ENCODE measurements at regions not wholly inside any gene's neighbourhood (a gene's known extent, or its start where the extent isn't known, plus 50 kb on each side); places are given as distances from the start of the nearest gene placed in this dataset.

GRCh38 chr4:30801876-30802275 is 81.7 kb downstream of the PCDH7 start:
- 74% methylated on average over 2 of the region's 2 CpGs for WGBS

GRCh38 chr4:30802622-30803323 is 82.6 kb downstream of the PCDH7 start:
- no peak for TF ChIP-seq POLR2A (IDR thresholded peaks at IDR 0.05; ENCODE audit: low read depth)
- no peak for TF ChIP-seq POLR2AphosphoS5 (IDR thresholded peaks at IDR 0.05)
- TF ChIP-seq, protein P1, sequence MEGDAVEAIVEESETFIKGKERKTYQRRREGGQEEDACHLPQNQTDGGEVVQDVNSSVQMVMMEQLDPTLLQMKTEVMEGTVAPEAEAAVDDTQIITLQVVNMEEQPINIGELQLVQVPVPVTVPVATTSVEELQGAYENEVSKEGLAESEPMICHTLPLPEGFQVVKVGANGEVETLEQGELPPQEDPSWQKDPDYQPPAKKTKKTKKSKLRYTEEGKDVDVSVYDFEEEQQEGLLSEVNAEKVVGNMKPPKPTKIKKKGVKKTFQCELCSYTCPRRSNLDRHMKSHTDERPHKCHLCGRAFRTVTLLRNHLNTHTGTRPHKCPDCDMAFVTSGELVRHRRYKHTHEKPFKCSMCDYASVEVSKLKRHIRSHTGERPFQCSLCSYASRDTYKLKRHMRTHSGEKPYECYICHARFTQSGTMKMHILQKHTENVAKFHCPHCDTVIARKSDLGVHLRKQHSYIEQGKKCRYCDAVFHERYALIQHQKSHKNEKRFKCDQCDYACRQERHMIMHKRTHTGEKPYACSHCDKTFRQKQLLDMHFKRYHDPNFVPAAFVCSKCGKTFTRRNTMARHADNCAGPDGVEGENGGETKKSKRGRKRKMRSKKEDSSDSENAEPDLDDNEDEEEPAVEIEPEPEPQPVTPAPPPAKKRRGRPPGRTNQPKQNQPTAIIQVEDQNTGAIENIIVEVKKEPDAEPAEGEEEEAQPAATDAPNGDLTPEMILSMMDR (IDR thresholded peaks at IDR 0.05): no peak
- H3K9me3 ChIP-seq: no peaks in the 10 kb centered on the region
- H3K27ac ChIP-seq (replicated peaks in 1 of 4): peak overlapping the region in 1 of 4 donors; percentile 11
- H3K4me1 ChIP-seq: peaks cover 0 to 34% (median 5%) of the 10 kb centered on the region in 4 donors
- H3K4me3 ChIP-seq: no peak overlapping the region
- no peaks in the 10 kb centered on the region for H3K36me3 ChIP-seq
- H3K27me3 ChIP-seq: no peaks in the 10 kb centered on the region
- DNase-seq (ENCODE audit: extremely low spot score): no peak
- WGBS: 80% methylated on average over 3 of the region's 3 CpGs
- intact Hi-C loops (cut with DNase I): no loop called here

More at GRCh38 chr4:30801876-30802275, 81.7 kb downstream of the PCDH7 start:
- H3K36me3 ChIP-seq: no peaks in the 10 kb centered on the region
- no peaks in the 10 kb centered on the region for H3K27me3 ChIP-seq
- H3K4me1 ChIP-seq: peaks cover 0 to 27% (median 5%) of the 10 kb centered on the region in 4 donors
- no peaks in the 10 kb centered on the region for H3K9me3 ChIP-seq
- TF ChIP-seq EP300 (IDR thresholded peaks at IDR 0.05): no peak
- no peak for TF ChIP-seq POLR2A (IDR thresholded peaks at IDR 0.05; ENCODE audit: low read depth)
- TF ChIP-seq, protein P1 (IDR thresholded peaks at IDR 0.05): no peak
- TF ChIP-seq POLR2AphosphoS5 (IDR thresholded peaks at IDR 0.05): no peak
- no peak for DNase-seq (ENCODE audit: extremely low spot score)
- intact Hi-C loops (cut with DNase I): no loop called here
- H3K27ac ChIP-seq (replicated peaks in 1 of 4): no peak overlapping the region
- H3K4me3 ChIP-seq: no peak overlapping the region

- Histone ChIP-seq H3K4me1 (peaks cover 0 to 32% (median 5%) of the 10 kb centered on the region in 4 donors), H3K27ac (replicated peaks in 1 of 4) (no peak overlapping the region), H3K36me3 (no peaks in the 10 kb centered on the region), H3K9me3 (no peaks in the 10 kb centered on the region), H3K27me3 (no peaks in the 10 kb centered on the region), H3K4me3 (no peak overlapping the region)
- TF ChIP-seq POLR2AphosphoS5 (IDR thresholded peaks at IDR 0.05): no peak
- no peak for TF ChIP-seq EP300 (IDR thresholded peaks at IDR 0.05)
- TF ChIP-seq, protein P1 (IDR thresholded peaks at IDR 0.05): no peak
- no peak for TF ChIP-seq POLR2A (IDR thresholded peaks at IDR 0.05; ENCODE audit: low read depth)
- no peak for DNase-seq (ENCODE audit: extremely low spot score)
- intact Hi-C loops (cut with DNase I): no loop called here
Observed at GRCh38 chr4:30808276-30808675, 88.1 kb downstream of the PCDH7 start.

DNA sequence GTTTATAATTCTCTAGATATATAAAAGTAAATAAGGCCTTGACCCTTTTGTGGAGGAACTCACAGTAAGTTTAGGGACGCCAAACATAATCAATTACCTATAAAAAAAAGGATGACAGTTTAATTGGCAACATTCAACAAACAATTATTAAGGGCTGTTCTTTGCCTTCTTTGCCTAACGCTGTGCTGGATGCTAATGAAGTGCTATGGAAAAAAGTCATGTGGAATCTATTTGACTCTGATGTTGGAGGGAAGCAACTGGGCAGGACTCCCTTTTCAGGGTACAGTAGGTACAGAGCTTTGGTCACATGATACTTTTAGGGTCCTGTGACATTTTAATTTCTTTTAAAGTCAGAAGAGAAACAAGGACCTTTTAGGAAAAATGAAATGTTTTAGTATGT is 91.1 kb downstream of the PCDH7 start:
- H3K27me3 ChIP-seq: no peaks in the 10 kb centered on the region
- no peaks in the 10 kb centered on the region for H3K36me3 ChIP-seq
- TF ChIP-seq POLR2AphosphoS5 (IDR thresholded peaks at IDR 0.05): no peak
- no peak for TF ChIP-seq POLR2A (IDR thresholded peaks at IDR 0.05; ENCODE audit: low read depth)
- TF ChIP-seq EP300 (IDR thresholded peaks at IDR 0.05): no peak
- TF ChIP-seq, protein P1 (IDR thresholded peaks at IDR 0.05): no peak
- DNase-seq (ENCODE audit: extremely low spot score): no peak
- H3K4me1 ChIP-seq: peaks cover 0 to 29% (median 4%) of the 10 kb centered on the region in 4 donors
- no peak overlapping the region for H3K4me3 ChIP-seq
- 74% methylated on average over 2 of the region's 2 CpGs for WGBS
- no peak overlapping the region for H3K27ac ChIP-seq (replicated peaks in 1 of 4)
- intact Hi-C loops (cut with DNase I): no loop called here
- H3K9me3 ChIP-seq: no peaks in the 10 kb centered on the region

DNA sequence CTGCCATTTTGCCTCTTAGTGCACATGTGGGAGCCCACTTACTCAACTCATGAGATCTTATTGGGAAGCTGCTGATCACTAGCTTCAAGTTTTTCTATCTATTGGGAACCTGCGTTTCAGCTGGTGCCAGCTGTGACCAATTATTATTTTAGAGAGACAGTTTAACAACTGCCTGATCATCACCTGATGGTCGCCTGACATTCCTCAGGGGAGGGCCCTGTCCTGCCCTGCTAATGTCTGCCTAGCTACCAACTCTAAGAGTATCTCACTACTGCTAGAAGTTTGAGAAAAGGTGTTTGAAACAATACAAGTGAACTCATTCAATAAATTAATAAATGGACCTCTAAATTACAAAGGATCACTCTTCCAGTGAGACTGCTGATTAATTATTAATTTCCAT is 95.5 kb downstream of the PCDH7 start:
- DNase-seq (ENCODE audit: extremely low spot score): no peak
- Histone ChIP-seq H3K9me3 (no peaks in the 10 kb centered on the region), H3K4me1 (peaks cover 3 to 6% (median 5%) of the 10 kb centered on the region in 4 donors), H3K36me3 (no peaks in the 10 kb centered on the region), H3K27me3 (no peaks in the 10 kb centered on the region), H3K4me3 (no peak overlapping the region), H3K27ac (replicated peaks in 1 of 4) (no peak overlapping the region)
- intact Hi-C loops (cut with DNase I): no loop called here
- TF ChIP-seq POLR2A (IDR thresholded peaks at IDR 0.05; ENCODE audit: low read depth) (no peak), EP300 (IDR thresholded peaks at IDR 0.05) (no peak), POLR2AphosphoS5 (IDR thresholded peaks at IDR 0.05) (no peak)
- TF ChIP-seq, protein P1 (IDR thresholded peaks at IDR 0.05): no peak
- 92% methylated on average over 1 of the region's 2 CpGs for WGBS
